ENCODE measurements at regions not wholly inside any gene's neighbourhood (a gene's known extent, or its start where the extent isn't known, plus 50 kb on each side); places are given as distances from the start of the nearest gene placed in this dataset.
A peak's percentile ranks its signal among the peaks of the same experiment; 100 is the strongest.

- no peaks in the 10 kb centered on the region for H3K4me1 ChIP-seq (ENCODE audit: control insufficient read depth, insufficient read depth, low read length)
- H3K9me3 ChIP-seq (ENCODE audit: control insufficient read depth, insufficient read depth, low read depth, low read length), result no peaks in the 10 kb centered on the region
- no peaks in the 10 kb centered on the region for H3K36me3 ChIP-seq (ENCODE audit: control insufficient read depth in 2 of 2, insufficient read depth in 1 of 2, low read length in 2 of 2)
- no peak overlapping the region for H3K4me3 ChIP-seq (ENCODE audit: low read depth, low read length)
- H3K27ac ChIP-seq (ENCODE audit: extremely low read depth, low read depth, low read length), result no peak overlapping the region
- POLR2A ChIA-PET, result no interaction called here
- CTCF ChIA-PET, result interaction anchor here (0.7 kb wide), 1 partner anchor 219 kb away, joined by 3 read pairs; no protein-coding TSS in a partner anchor
- TF ChIP-seq SETDB1 (IDR thresholded peaks at IDR 0.05; ENCODE audit: insufficient read length, low read length) (peak; percentile 92), ZNF544 (tag by site-specific recombination; IDR thresholded peaks at IDR 0.05) (no peak), ZNF624 (tag by site-specific recombination; IDR thresholded peaks at IDR 0.05) (0 out of 2 replicates have a peak, but pooled peaks have one; percentile 46), ZNF670 (tag by site-specific recombination; IDR thresholded peaks at IDR 0.05; ENCODE audit: low read depth) (no peak)
- TF ChIP-seq, protein P1, sequence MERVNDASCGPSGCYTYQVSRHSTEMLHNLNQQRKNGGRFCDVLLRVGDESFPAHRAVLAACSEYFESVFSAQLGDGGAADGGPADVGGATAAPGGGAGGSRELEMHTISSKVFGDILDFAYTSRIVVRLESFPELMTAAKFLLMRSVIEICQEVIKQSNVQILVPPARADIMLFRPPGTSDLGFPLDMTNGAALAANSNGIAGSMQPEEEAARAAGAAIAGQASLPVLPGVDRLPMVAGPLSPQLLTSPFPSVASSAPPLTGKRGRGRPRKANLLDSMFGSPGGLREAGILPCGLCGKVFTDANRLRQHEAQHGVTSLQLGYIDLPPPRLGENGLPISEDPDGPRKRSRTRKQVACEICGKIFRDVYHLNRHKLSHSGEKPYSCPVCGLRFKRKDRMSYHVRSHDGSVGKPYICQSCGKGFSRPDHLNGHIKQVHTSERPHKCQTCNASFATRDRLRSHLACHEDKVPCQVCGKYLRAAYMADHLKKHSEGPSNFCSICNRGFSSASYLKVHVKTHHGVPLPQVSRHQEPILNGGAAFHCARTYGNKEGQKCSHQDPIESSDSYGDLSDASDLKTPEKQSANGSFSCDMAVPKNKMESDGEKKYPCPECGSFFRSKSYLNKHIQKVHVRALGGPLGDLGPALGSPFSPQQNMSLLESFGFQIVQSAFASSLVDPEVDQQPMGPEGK (tag by site-specific recombination; IDR thresholded peaks at IDR 0.05), result no peak
- TF ChIP-seq, protein P2, sequence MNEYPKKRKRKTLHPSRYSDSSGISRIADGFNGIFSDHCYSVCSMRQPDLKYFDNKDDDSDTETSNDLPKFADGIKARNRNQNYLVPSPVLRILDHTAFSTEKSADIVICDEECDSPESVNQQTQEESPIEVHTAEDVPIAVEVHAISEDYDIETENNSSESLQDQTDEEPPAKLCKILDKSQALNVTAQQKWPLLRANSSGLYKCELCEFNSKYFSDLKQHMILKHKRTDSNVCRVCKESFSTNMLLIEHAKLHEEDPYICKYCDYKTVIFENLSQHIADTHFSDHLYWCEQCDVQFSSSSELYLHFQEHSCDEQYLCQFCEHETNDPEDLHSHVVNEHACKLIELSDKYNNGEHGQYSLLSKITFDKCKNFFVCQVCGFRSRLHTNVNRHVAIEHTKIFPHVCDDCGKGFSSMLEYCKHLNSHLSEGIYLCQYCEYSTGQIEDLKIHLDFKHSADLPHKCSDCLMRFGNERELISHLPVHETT (tag by site-specific recombination; IDR thresholded peaks at IDR 0.05), result no peak
Observed at GRCh38 chr9:13648068-13648467, 368.6 kb upstream of the MPDZ start.

DNA sequence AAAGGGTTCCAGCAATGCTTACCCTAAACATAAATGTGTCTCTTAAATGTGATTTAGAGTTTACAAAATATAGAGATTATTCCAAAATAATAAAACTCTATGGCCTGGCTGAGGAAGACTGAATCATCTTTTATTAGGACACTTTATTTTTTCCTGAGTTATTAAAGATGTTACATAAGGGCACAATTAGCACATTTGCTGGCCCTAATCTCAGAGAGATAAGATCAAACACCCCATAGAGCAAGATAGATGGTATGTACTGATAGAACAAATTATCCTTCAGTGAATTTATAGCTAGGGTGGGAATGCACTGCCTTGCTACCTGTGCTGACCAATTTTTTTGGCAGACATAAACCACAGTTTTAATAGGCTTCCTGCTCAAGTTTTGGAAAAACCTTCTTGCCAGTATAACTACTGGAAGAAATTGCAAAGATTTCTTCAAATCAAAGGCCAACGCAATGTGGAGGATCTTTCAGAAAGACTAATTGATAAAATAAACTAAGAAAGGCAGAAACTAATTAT is 367.1 kb upstream of the MPDZ start:
- Histone ChIP-seq H3K4me3 (ENCODE audit: low read depth, low read length) (no peak overlapping the region), H3K36me3 (ENCODE audit: control insufficient read depth in 2 of 2, insufficient read depth in 1 of 2, low read length in 2 of 2) (no peaks in the 10 kb centered on the region), H3K9me3 (ENCODE audit: control insufficient read depth, insufficient read depth, low read depth, low read length) (no peaks in the 10 kb centered on the region), H3K4me1 (ENCODE audit: control insufficient read depth, insufficient read depth, low read length) (no peaks in the 10 kb centered on the region), H3K27ac (ENCODE audit: extremely low read depth, low read depth, low read length) (no peak overlapping the region)
- POLR2A ChIA-PET, result no interaction called here
- CTCF ChIA-PET, result interaction anchor here (0.7 kb wide), 1 partner anchor 339 kb away, joined by 4 read pairs; no protein-coding TSS in a partner anchor
- no peak for TF ChIP-seq TCF7L2 (IDR thresholded peaks at IDR 0.05; ENCODE audit: borderline replicate concordance, low read depth, low read length)
- no peak for TF ChIP-seq RBAK (tag by site-specific recombination; IDR thresholded peaks at IDR 0.05)
- no peak for TF ChIP-seq HOXA7 (CRISPR knock-in tag; IDR thresholded peaks at IDR 0.05; ENCODE audit: borderline replicate concordance)
- TF ChIP-seq, protein P3, sequence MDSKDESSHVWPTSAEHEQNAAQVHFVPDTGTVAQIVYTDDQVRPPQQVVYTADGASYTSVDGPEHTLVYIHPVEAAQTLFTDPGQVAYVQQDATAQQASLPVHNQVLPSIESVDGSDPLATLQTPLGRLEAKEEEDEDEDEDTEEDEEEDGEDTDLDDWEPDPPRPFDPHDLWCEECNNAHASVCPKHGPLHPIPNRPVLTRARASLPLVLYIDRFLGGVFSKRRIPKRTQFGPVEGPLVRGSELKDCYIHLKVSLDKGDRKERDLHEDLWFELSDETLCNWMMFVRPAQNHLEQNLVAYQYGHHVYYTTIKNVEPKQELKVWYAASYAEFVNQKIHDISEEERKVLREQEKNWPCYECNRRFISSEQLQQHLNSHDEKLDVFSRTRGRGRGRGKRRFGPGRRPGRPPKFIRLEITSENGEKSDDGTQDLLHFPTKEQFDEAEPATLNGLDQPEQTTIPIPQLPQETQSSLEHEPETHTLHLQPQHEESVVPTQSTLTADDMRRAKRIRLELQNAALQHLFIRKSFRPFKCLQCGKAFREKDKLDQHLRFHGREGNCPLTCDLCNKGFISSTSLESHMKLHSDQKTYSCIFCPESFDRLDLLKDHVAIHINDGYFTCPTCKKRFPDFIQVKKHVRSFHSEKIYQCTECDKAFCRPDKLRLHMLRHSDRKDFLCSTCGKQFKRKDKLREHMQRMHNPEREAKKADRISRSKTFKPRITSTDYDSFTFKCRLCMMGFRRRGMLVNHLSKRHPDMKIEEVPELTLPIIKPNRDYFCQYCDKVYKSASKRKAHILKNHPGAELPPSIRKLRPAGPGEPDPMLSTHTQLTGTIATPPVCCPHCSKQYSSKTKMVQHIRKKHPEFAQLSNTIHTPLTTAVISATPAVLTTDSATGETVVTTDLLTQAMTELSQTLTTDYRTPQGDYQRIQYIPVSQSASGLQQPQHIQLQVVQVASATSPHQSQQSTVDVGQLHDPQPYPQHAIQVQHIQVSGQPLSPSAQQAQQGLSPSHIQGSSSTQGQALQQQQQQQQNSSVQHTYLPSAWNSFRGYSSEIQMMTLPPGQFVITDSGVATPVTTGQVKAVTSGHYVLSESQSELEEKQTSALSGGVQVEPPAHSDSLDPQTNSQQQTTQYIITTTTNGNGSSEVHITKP (tag by site-specific recombination; IDR thresholded peaks at IDR 0.05), result peak; percentile 56
- TF ChIP-seq ZBTB20 (tag by site-specific recombination; IDR thresholded peaks at IDR 0.05), result no peak

DNA sequence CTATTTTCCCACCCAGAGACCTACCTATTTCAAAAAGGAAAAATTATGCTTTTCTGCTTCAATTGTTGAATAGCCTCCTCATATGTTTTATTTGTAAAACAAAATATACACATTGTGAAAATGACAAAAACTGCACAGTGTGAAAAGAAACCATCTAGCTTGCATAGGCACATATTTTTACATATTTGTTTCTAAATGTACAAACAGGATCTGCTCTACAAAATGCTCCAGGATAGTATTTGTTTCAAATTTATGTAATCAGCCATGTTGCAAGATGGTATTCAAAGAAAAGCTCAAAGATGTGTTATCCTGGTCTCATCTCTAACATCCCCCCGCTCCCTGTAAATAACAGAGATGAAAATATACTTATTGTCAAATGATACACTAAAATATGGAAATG is 366.1 kb upstream of the MPDZ start:
- Histone ChIP-seq H3K27ac (ENCODE audit: extremely low read depth, low read depth, low read length) (no peak overlapping the region), H3K36me3 (ENCODE audit: control insufficient read depth in 2 of 2, insufficient read depth in 1 of 2, low read length in 2 of 2) (no peaks in the 10 kb centered on the region), H3K9me3 (ENCODE audit: control insufficient read depth, insufficient read depth, low read depth, low read length) (no peaks in the 10 kb centered on the region), H3K4me3 (ENCODE audit: low read depth, low read length) (no peak overlapping the region), H3K4me1 (ENCODE audit: control insufficient read depth, insufficient read depth, low read length) (no peaks in the 10 kb centered on the region)
- ChIA-PET POLR2A (no interaction called here), CTCF (no interaction called here)
- TF ChIP-seq ZNF660 (tag by site-specific recombination; IDR thresholded peaks at IDR 0.05) (no peak), ZNF785 (tag by site-specific recombination; IDR thresholded peaks at IDR 0.05) (no peak), ZBTB1 (tag by site-specific recombination; IDR thresholded peaks at IDR 0.05) (no peak), ZNF549 (tag by site-specific recombination; IDR thresholded peaks at IDR 0.05) (no peak), ZNF654 (tag by site-specific recombination; IDR thresholded peaks at IDR 0.05; ENCODE audit: low read depth) (no peak), ZNF138 (tag by site-specific recombination; IDR thresholded peaks at IDR 0.05; ENCODE audit: borderline replicate concordance) (no peak), ZNF23 (tag by site-specific recombination; IDR thresholded peaks at IDR 0.05; ENCODE audit: borderline replicate concordance) (no peak), ZNF707 (tag by site-specific recombination; IDR thresholded peaks at IDR 0.05) (no peak), ZNF175 (tag by site-specific recombination; IDR thresholded peaks at IDR 0.05) (no peak), KLF10 (tag by site-specific recombination; IDR thresholded peaks at IDR 0.05) (no peak), ZNF510 (tag by site-specific recombination; IDR thresholded peaks at IDR 0.05; ENCODE audit: insufficient replicate concordance) (no peak), ZNF830 (tag by site-specific recombination; IDR thresholded peaks at IDR 0.05; ENCODE audit: low read depth) (no peak), IKZF3 (tag by site-specific recombination; IDR thresholded peaks at IDR 0.05) (no peak), GLIS1 (tag by site-specific recombination; IDR thresholded peaks at IDR 0.05) (no peak), ZNF274 (IDR thresholded peaks at IDR 0.05; ENCODE audit: low read length) (no peak), ZNF274 (tag by site-specific recombination; IDR thresholded peaks at IDR 0.05; ENCODE audit: borderline replicate concordance) (no peak)

Data from HEK293 (cell line).